Aorta (tissue), 5 donors: ENCODE measurements at regions not wholly inside any gene's neighbourhood (a gene's known extent, or its start where the extent isn't known, plus 50 kb on each side); places are given as distances from the start of the nearest gene placed in this dataset.

Source experiments
- ATAC-seq: fragments of 200-7000 bp; cut with Tn5 transposase; one replicate; pipeline ENCODE4 v1.9.1; 2022; ENCODE audit warnings: moderate library complexity; ENCODE audit not compliant: low FRiP score
- DNase-seq, 2 donors: peaks; one replicate each; pipeline ENCODE4 v3.0.0-alpha.2; 2020
- H3K27ac ChIP-seq, 2 donors: one replicate each; pipeline ENCODE4 v1.5.1; 2013; ENCODE audit warnings: low read length in 2 of 2, mild to moderate bottlenecking in 2 of 2, moderate library complexity in 2 of 2, control low read depth in 1 of 2, inconsistent platforms in 1 of 2, low read depth in 1 of 2
- H3K27me3 ChIP-seq, 2 donors: one replicate each; pipeline ENCODE4 v1.6.1; 2013; ENCODE audit warnings: control low read depth in 1 of 2, low read length in 1 of 2, mild to moderate bottlenecking in 1 of 2, moderate library complexity in 1 of 2; ENCODE audit not compliant: insufficient read depth in 2 of 2, control insufficient read depth in 1 of 2
- H3K36me3 ChIP-seq, 2 donors: one replicate each; pipeline ENCODE4 v1.6.1; 2013; ENCODE audit warnings: control low read depth in 1 of 2, low read length in 1 of 2, mild to moderate bottlenecking in 1 of 2; ENCODE audit not compliant: insufficient read depth in 2 of 2, control insufficient read depth in 1 of 2
- H3K4me1 ChIP-seq, 2 donors: one replicate each; pipeline ENCODE4 v1.6.1; 2013; ENCODE audit warnings: low read length in 2 of 2, control low read depth in 1 of 2, mild to moderate bottlenecking in 1 of 2, moderate library complexity in 1 of 2; ENCODE audit not compliant: insufficient read depth in 2 of 2, control insufficient read depth in 1 of 2
- H3K4me3 ChIP-seq, 2 donors: one replicate each; pipeline ENCODE4 v1.5.1; 2013; ENCODE audit warnings: low read length in 2 of 2, control low read depth in 1 of 2, mild to moderate bottlenecking in 1 of 2
- H3K9me3 ChIP-seq: one replicate; pipeline ENCODE4 v1.6.1; 2013; ENCODE audit warnings: mild to moderate bottlenecking, low read length; ENCODE audit not compliant: control insufficient read depth
- WGBS, 2 donors: extraction: QIAGEN DNeasy Blood & Tissue Kit; methylation state at CpG; one replicate each; pipeline ENCODE4 v1.1.7; 2013; 5-methylcytosine and 5-hydroxymethylcytosine counted together
- intact Hi-C, 2 donors: fragments of 100-400 bp; cut with DNase I; formaldehyde crosslinking; loops; one replicate each; pipeline versions ENCODE4 v1.14.2 to v1.15.0; 2022
- donor health status: healthy with polysubstance abuse.
- donor health status: Bipolar disorder and iron deficiency.
- donor health status: DM: no; HTN: no; CAD: no.
- donor health status: DM: no; HTN: no; CAD: no.
- donor health status: DM: yes; HTN: yes; CAD: no.

DNA sequence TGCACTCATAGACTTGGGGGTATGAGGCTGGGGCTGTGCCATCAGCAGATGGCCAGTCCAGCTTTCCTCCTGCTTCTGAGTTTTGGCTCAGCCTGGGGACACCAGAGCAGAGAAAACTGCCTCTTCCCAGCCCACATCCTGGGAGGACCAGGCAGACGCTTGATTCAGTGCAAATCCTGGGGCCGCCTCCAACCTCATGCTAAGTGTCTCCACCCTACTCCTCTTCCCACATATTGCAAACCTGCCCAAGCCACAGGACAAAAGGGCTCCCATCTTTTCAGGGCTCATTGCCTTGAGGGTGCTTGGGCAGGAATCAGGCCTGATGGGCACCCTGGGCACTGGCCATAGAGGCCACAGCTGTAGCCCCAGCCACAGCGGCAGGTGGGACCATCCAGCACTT, 79.7 kb upstream of the SHANK2 start:
- Histone ChIP-seq H3K27me3 (no peaks in the 10 kb centered on the region), H3K4me1 (no peaks in the 10 kb centered on the region), H3K9me3 (no peaks in the 10 kb centered on the region), H3K27ac (no peak overlapping the region), H3K36me3 (no peaks in the 10 kb centered on the region), H3K4me3 (no peak overlapping the region)
- DNase-seq (peak; percentile 6 to 30), ATAC-seq (no peak)
- intact Hi-C loops: loop anchor here in 1 of 2 donors (10.0 kb wide), 1 partner anchor 57 kb away; no protein-coding TSS in a partner anchor
- 83 to 94% methylated on average over 3 of the region's 3 CpGs for WGBS, 2 donors

DNA sequence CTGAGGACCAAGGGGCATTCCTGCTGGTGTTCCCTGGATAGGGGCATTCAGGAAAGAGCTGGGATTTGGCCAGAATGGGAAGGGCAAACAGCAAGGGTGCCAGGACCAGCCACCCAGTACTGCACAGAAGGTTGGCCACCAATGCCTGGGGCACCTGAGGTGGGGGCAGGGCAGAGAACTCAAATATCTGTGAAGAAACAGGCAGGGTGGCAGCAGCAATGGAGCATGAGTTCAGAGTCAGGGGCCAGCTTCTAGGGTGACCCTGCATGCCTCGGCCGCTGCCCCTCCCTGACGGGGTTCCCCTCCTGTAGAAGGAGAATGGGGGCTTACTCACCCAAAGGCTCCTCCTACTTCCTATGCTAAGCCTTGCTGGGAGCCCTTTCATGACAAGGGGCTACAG, 79.3 kb upstream of the SHANK2 start:
- H3K36me3 ChIP-seq: no peaks in the 10 kb centered on the region
- H3K27ac ChIP-seq: no peak overlapping the region
- WGBS, 2 donors: 55 to 70% methylated on average over 3 of the region's 3 CpGs
- H3K9me3 ChIP-seq: no peaks in the 10 kb centered on the region
- no peaks in the 10 kb centered on the region for H3K27me3 ChIP-seq
- intact Hi-C loops: loop anchor here in 1 of 2 donors (10.0 kb wide), 1 partner anchor 57 kb away; no protein-coding TSS in a partner anchor
- DNase-seq (peak; percentile 14 to 38), ATAC-seq (no peak)
- no peak overlapping the region for H3K4me3 ChIP-seq
- no peaks in the 10 kb centered on the region for H3K4me1 ChIP-seq

DNA sequence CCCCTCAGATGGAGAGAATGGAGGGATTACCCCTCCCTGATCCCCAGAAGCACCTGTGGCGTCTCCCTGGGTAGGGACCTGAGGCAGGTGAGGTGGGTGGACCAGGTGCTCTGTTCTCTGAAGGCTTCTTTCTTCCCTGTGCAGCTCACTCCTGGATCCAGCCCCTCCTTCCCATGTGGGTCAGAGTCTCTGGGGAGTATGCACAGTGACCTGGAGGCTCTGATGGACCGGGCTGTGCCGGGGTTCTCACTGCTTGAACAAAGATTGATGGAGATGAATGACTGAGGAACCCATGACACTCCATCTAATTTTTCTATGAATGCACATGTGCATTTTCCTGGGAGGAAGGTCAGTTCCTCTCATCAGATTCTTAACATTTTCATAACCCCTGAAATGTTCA, 78.6 kb upstream of the SHANK2 start:
- no peaks in the 10 kb centered on the region for H3K9me3 ChIP-seq
- no peaks in the 10 kb centered on the region for H3K4me1 ChIP-seq
- peak; percentile 9 to 17 for DNase-seq
- no peaks in the 10 kb centered on the region for H3K27me3 ChIP-seq
- intact Hi-C loops: loop anchor here in 1 of 2 donors (10.0 kb wide), 1 partner anchor 56 kb away; no protein-coding TSS in a partner anchor
- no peak overlapping the region for H3K27ac ChIP-seq
- H3K4me3 ChIP-seq: no peak overlapping the region
- no peaks in the 10 kb centered on the region for H3K36me3 ChIP-seq
- 79 to 82% methylated on average over 3 of the region's 3 CpGs for WGBS, 2 donors
- ATAC-seq: no peak

DNA sequence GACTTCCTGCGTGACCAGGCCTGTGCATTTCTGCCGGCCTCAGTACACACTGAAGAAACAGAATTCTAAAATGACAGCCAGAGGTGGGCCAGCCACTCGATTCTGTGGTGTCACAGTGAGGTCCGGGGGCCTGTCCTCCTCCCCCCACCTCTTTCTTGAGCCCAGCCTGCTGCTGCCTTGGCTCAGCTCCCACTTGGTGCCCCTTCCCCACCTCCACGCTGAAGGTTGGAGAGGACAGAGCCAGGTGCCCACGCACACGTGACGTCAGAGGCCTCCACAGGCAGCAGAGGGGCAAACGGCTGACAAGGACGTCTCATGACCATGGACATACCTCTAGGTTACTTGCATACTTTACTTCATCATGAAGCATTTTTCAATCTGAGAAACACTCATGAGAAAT, 78.0 kb upstream of the SHANK2 start:
- Histone ChIP-seq H3K4me1 (no peaks in the 10 kb centered on the region), H3K9me3 (no peaks in the 10 kb centered on the region), H3K27me3 (no peaks in the 10 kb centered on the region), H3K27ac (no peak overlapping the region), H3K36me3 (no peaks in the 10 kb centered on the region), H3K4me3 (no peak overlapping the region)
- intact Hi-C loops: loop anchor here in 1 of 2 donors (10.0 kb wide), 1 partner anchor 56 kb away; no protein-coding TSS in a partner anchor
- WGBS, 2 donors: 73 to 82% methylated on average over 10 of the region's 10 CpGs
- peak; percentile 20 to 28 for DNase-seq
- ATAC-seq: no peak

DNA sequence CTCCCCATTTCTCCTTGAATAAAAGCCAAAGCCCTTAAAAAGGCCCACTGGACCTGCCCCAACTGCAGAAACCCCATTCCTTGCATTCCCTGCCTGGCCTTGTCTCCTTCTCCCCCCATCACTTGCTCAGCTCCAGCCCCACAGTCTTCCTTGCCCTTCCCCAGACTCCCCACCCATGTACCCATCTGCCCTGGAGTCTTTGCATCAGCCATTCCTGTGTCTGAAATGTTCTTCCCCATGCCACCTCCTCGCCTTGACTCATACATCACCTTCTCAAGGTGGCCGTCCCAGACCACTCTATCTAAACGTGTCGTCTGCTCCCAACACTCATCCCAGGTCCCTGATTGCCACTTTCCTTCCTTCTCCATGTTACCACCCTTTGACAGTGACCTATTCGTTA, 77.4 kb upstream of the SHANK2 start:
- Histone ChIP-seq H3K27me3 (no peaks in the 10 kb centered on the region), H3K9me3 (no peaks in the 10 kb centered on the region), H3K27ac (no peak overlapping the region), H3K4me1 (no peaks in the 10 kb centered on the region), H3K36me3 (no peaks in the 10 kb centered on the region), H3K4me3 (no peak overlapping the region)
- 83 to 84% methylated on average over 5 of the region's 5 CpGs for WGBS, 2 donors
- DNase-seq: peak; percentile 9 to 11
- ATAC-seq: no peak
- intact Hi-C loops: loop anchor here in 1 of 2 donors (10.0 kb wide), 1 partner anchor 55 kb away; no protein-coding TSS in a partner anchor

DNA sequence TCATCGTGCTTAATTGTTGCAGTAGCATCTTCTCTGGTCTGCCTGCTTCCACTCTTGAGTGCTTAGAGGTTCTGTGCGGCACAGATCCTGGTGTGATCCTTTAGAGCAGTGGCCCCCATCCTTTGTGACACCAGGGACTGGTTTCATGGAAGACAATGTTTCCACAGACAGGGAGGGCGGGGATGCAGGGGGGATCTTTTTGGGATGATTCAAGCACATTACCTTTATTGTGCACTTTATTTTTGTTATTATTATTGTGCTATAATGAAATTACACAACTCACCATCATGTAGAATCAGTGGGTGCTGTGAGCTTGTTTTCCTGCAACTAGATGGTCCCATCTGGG, 76.8 kb upstream of the SHANK2 start:
- ATAC-seq (no peak), DNase-seq (peak in 1 of 2 donors; percentile 21)
- Histone ChIP-seq H3K4me1 (no peaks in the 10 kb centered on the region), H3K4me3 (no peak overlapping the region), H3K36me3 (no peaks in the 10 kb centered on the region), H3K9me3 (no peaks in the 10 kb centered on the region), H3K27me3 (no peaks in the 10 kb centered on the region), H3K27ac (no peak overlapping the region)
- intact Hi-C loops: no loop called here
- WGBS, 2 donors: 90 to 91% methylated on average over 3 of the region's 3 CpGs

DNA sequence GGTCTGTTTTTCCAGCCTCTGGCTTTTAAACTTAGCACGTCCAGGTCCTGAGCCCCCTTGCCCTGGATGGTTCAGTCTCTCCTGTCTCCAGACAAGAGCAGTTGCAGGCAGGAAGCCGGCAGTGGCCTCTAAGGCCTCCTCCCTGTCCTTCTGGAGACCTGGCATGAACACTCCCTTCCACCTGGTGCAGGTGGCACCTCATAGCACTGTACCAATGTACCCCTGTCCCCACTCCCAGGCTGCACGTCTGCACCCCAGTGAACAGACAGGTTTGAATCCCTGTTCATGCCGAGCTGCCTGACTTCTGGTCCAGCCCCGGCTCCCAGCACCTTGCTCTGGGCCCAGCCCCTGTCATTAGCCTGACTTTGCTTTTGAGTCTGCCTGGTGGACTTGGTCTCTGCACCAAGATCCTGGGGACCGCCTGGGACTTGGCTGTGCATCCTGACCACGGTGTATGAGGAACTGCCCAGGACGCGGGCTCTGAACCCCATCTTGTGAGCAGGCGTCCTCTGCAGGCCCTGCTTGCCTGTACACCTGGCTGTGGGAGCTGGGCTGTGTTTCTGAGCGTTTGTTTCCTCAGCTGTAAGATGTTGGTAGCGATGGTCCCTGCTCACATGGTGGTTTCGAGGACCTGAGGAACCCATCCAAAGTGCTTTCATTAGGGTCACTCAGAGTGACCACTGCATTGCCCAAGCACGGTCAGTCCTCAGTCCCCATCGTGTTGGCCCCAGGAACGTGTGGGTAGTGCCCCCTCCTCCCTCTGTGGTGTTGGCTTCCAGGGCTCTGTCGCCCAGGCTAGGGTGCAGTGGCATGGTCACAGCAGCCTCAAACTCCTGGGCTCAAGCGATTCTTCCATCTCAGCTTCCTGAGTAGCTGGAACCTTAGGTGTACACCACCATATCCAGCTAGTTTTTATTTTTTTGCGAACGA, 75.0 kb upstream of the SHANK2 start:
- Histone ChIP-seq H3K27me3 (no peaks in the 10 kb centered on the region), H3K9me3 (no peaks in the 10 kb centered on the region), H3K27ac (no peak overlapping the region), H3K4me1 (no peaks in the 10 kb centered on the region), H3K36me3 (no peaks in the 10 kb centered on the region), H3K4me3 (no peak overlapping the region)
- 85 to 86% methylated on average over 20 of the region's 20 CpGs for WGBS, 2 donors
- intact Hi-C loops: no loop called here
- no peak for ATAC-seq
- DNase-seq: peak; percentile 21 to 69

DNA sequence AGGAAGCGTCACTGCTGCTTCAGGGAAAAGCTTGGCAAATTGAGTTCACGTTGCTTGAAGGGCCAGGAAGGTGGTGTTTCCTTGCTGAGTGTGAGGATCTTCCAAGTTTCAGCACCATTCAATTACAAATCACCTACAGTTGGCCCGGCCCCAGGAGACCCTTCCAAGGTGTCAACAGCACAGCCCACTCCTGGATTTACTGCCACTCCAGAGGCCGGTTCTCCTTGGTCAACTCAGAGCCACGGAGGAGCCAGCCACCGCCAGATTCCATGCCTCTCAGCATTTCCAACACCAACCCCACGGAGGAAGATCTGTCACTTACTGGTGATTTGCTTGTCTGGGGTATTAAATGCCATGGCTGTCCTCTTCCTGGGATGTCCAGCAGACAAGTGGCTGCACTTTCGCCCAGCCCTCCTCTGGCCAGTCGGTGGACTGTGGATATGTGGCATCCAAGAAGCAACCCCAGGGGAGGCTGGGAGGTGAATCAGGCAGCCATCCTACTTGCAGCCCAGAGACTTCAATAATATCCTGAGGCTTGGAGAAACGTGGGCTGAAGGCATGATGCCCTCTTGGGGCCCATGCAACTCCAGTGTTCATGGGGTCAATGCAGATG, 74.1 kb upstream of the SHANK2 start:
- 58 to 68% methylated on average over 10 of the region's 10 CpGs for WGBS, 2 donors
- no peak overlapping the region for H3K4me3 ChIP-seq
- DNase-seq: peak; percentile 17 to 60
- H3K27me3 ChIP-seq: no peaks in the 10 kb centered on the region
- no peaks in the 10 kb centered on the region for H3K9me3 ChIP-seq
- ATAC-seq: no peak
- H3K4me1 ChIP-seq: no peaks in the 10 kb centered on the region
- H3K27ac ChIP-seq: no peak overlapping the region
- intact Hi-C loops: no loop called here
- H3K36me3 ChIP-seq: no peaks in the 10 kb centered on the region
